K562 (cell line): ENCODE measurements at regions not wholly inside any gene's neighbourhood (a gene's known extent, or its start where the extent isn't known, plus 50 kb on each side); places are given as distances from the start of the nearest gene placed in this dataset.

ENCODE experiments used
- ATAC-seq: fragments of 200-7000 bp; cut with Tn5 transposase; 3 replicates; pipeline ENCODE4 v1.9.1; 2020; ENCODE audit warnings: moderate library complexity
- BruUV-seq: library from RNA; stranded (reverse); fragments of 400-500 nt; replicated peaks from 2 replicates; lab custom pipeline; 2021; lab: Mats Ljungman, UMichigan
- CTCF ChIA-PET: fragments of 300-600 bp; formaldehyde crosslinking; extraction: SDS; loops from one replicate; lab custom pipeline; 2021; ENCODE audit warnings: low intra/inter-chr PET ratio; lab: Yijun Ruan, JAX
- POLR2A ChIA-PET: fragments of 300-600, 350-650 bp; sonication (Branson Sonifier 250); formaldehyde crosslinking; extraction: SDS; loops from one replicate; lab custom pipeline; 2021; ENCODE audit warnings: antibody characterized with exemption, inconsistent platforms; lab: Yijun Ruan, JAX
- DNase-seq, 4 experiments: peaks; one replicate each; pipeline versions ENCODE4 v3.0.0 to v3.0.0-alpha.2; 2011 to 2018; ENCODE audit warnings: low spot score in 3 of 4, mixed read lengths in 3 of 4; ENCODE audit errors: extremely low read depth in 1 of 4
- FAIRE-seq: peaks from 2 replicates; lab custom pipeline; 2011; peaks lifted over from hg19 to GRCh38; lab: Jason Lieb, UNC
- H2AFZ ChIP-seq: 2 replicates; pipeline ENCODE4 v1.6.0; 2011; ENCODE audit warnings: low read depth, low read length, control low read depth, inconsistent platforms
- H3K27ac ChIP-seq: fragments of 200-600 bp; 3 replicates; pipeline ENCODE4 v1.8.0; 2011; ENCODE audit warnings: low read depth, mild to moderate bottlenecking, control low read depth, inconsistent platforms, low read length, moderate library complexity, mixed read lengths; ENCODE audit errors: extremely low read depth
- H3K27me3 ChIP-seq, 2 experiments: fragments of 300-600 bp in 1 of 2; 2 replicates in 1 of 2; 3 replicates in 1 of 2; pipeline versions ENCODE4 v1.6.0 to v1.8.0; 2011; ENCODE audit warnings: inconsistent platforms in 2 of 2, low read length in 2 of 2, mild to moderate bottlenecking in 1 of 2, mixed read lengths in 1 of 2, moderate library complexity in 1 of 2; ENCODE audit not compliant: control insufficient read depth in 2 of 2, insufficient read depth in 2 of 2
- H3K36me3 ChIP-seq: fragments of 300-600 bp; 3 replicates; pipeline ENCODE4 v1.8.0; 2011; ENCODE audit warnings: mild to moderate bottlenecking, low read length, inconsistent platforms; ENCODE audit not compliant: control insufficient read depth, insufficient read depth
- H3K4me1 ChIP-seq, 2 experiments: fragments of 200-600 bp in 1 of 2; replicated peaks in 1 of 2; 2 replicates in 1 of 2; 3 replicates in 1 of 2; pipeline versions ENCODE4 v1.5.1 to v1.8.0; 2011; ENCODE audit warnings: inconsistent platforms in 2 of 2, low read length in 2 of 2, mild to moderate bottlenecking in 1 of 2, mixed read lengths in 1 of 2, moderate library complexity in 1 of 2; ENCODE audit not compliant: control insufficient read depth in 2 of 2, insufficient read depth in 2 of 2
- H3K4me2 ChIP-seq: 2 replicates; pipeline ENCODE4 v1.6.1; 2011; ENCODE audit warnings: low read length, control low read depth, inconsistent platforms, mixed read lengths; ENCODE audit not compliant: insufficient read depth
- H3K4me3 ChIP-seq: fragments of 200-600 bp; sonication (generic), shearing (Covaris generic); 2 replicates; pipeline ENCODE4 v1.5.1; 2016; ENCODE audit warnings: control low read depth, inconsistent platforms
- H3K79me2 ChIP-seq: fragments of 200-600 bp; 3 replicates; pipeline ENCODE4 v1.8.0; 2011; ENCODE audit warnings: low read length, inconsistent platforms; ENCODE audit not compliant: control insufficient read depth, insufficient read depth
- H3K9ac ChIP-seq, 2 experiments: 2 replicates each; pipeline versions ENCODE4 v1.6.0 to v1.6.1; 2011; ENCODE audit warnings: low read depth in 2 of 2, low read length in 2 of 2, control low read depth in 1 of 2, inconsistent platforms in 1 of 2, mild to moderate bottlenecking in 1 of 2, mixed read lengths in 1 of 2; ENCODE audit not compliant: insufficient read depth in 1 of 2
- H3K9me1 ChIP-seq: one replicate; pipeline ENCODE4 v1.6.0; 2011; ENCODE audit warnings: inconsistent platforms, mild to moderate bottlenecking, low read length, moderate library complexity; ENCODE audit not compliant: control insufficient read depth, insufficient read depth
- H3K9me3 ChIP-seq: replicated peaks from 2 replicates; pipeline ENCODE4 v1.5.1; 2011; ENCODE audit warnings: low read depth, low read length, inconsistent platforms; ENCODE audit not compliant: control insufficient read depth, insufficient read depth
- H4K20me1 ChIP-seq: replicated peaks from 2 replicates; pipeline ENCODE4 v1.6.1; 2011; ENCODE audit warnings: low read length, inconsistent platforms, mixed read lengths; ENCODE audit not compliant: control insufficient read depth, insufficient read depth
- CTCF ChIP-seq, 3 experiments: IDR thresholded peaks in 2 of 3; conservative IDR thresholded peaks in 1 of 3; 2 replicates each; pipeline ENCODE4 v1.5.1; 2011 to 2012; ENCODE audit warnings: low read length in 3 of 3, mild to moderate bottlenecking in 3 of 3, control low read depth in 2 of 3, improper control_type of control experiment in 1 of 3, inconsistent platforms in 1 of 3, low read depth in 1 of 3, mixed read lengths in 1 of 3, moderate library complexity in 1 of 3; ENCODE audit not compliant: insufficient read depth in 2 of 3
- KDM1A ChIP-seq, 2 experiments: fragments of 450-650 bp; IDR thresholded peaks; 2 replicates each; pipeline ENCODE4 v1.6.1; 2016; ENCODE audit warnings: mild to moderate bottlenecking in 2 of 2
- RAD21 ChIP-seq, 2 experiments: fragments of 250-450 bp in 1 of 2; fragments of 450-650 bp in 1 of 2; sonication (Bioruptor Pico) in 1 of 2; formaldehyde crosslinking in 1 of 2; IDR thresholded peaks in 1 of 2; conservative IDR thresholded peaks in 1 of 2; 2 replicates each; pipeline versions ENCODE4 v1.4.0 to v1.8.0; 2020 to 2022; ENCODE audit warnings: mild to moderate bottlenecking in 2 of 2, moderate library complexity in 1 of 2
- ZNF263 ChIP-seq: sonication (generic); formaldehyde crosslinking; IDR thresholded peaks from 2 replicates; pipeline ENCODE4 v1.8.0; 2022; ENCODE audit warnings: mild to moderate bottlenecking, missing genetic modification reagents, borderline replicate concordance
- WGBS: fragments of 100-300 bp; shearing (Covaris generic); methylation state at CpG from one replicate; pipeline ENCODE4 v1.1.6; 2016; ENCODE audit warnings: low coverage, mixed read lengths; ENCODE audit not compliant: insufficient coverage; ENCODE audit errors: missing lambda C conversion rate; 5-methylcytosine and 5-hydroxymethylcytosine counted together
- in situ Hi-C: fragments of 300-500 bp; cut with MboI; formaldehyde crosslinking; loops from 4 replicates; pipeline ENCODE4 v1.15.0; 2018; ENCODE audit warnings: inconsistent platforms, mixed read lengths
- intact Hi-C: fragments of 100-400 bp; cut with micrococcal nuclease; formaldehyde crosslinking; loops from 2 replicates; pipeline ENCODE4 v1.14.2; 2022

- Histone ChIP-seq H3K9ac (no peak overlapping the region), H3K27me3 (peaks cover 0 to 16% of the 10 kb centered on the region in 2 experiments; a peak in 2 of 5 replicates), H3K9me1 (no peaks in the 10 kb centered on the region), H3K36me3 (no peaks in the 10 kb centered on the region; the same call in 2 of the 3 replicates), H3K27ac (no peak overlapping the region), H3K4me3 (no peak overlapping the region), H3K79me2 (no peaks in the 10 kb centered on the region), H3K4me2 (no peak overlapping the region), H2AFZ (no peak overlapping the region), H3K4me1 (no peaks in the 10 kb centered on the region), H3K9me3 (no peaks in the 10 kb centered on the region), H4K20me1 (no peaks in the 10 kb centered on the region; the same call in 1 of the 2 replicates)
- peak; percentile 61; the same call in 1 of the 3 replicates for ATAC-seq
- 1% methylated on average over 8 of the region's 8 CpGs for WGBS
- peak; percentile 31 to 54 (median 48); a peak in 5 of 6 replicates for TF ChIP-seq CTCF (IDR thresholded peaks at IDR 0.05 in 2 of 3, conservative IDR thresholded peaks at IDR 0.05 in 1 of 3; ENCODE audit: insufficient read depth in 2 of 3, low read depth in 1 of 3, low read length in 3 of 3)
- peak in 1 of 2 experiments; percentile 41; a peak in 2 of 4 replicates for TF ChIP-seq RAD21 (CRISPR knock-in tag; conservative IDR thresholded peaks at IDR 0.05 in 1 of 2, IDR thresholded peaks at IDR 0.05 in 1 of 2)
- TF ChIP-seq KDM1A (IDR thresholded peaks at IDR 0.05) = no peak
- TF ChIP-seq ZNF263 (CRISPR knock-in tag) = no peak
- POLR2A ChIA-PET = no interaction called here
- BruUV-seq = no TSS peak
- peak in 1 of 4 experiments; percentile 9 for DNase-seq
- peak; percentile 56 for FAIRE-seq
- CTCF ChIA-PET = interaction anchor here (0.6 kb wide), 1 partner anchor 193 kb away, joined by 3 read pairs; no protein-coding TSS in a partner anchor
- in situ Hi-C loops = no loop called here
- intact Hi-C loops = no loop called here
Observed at GRCh38 chr14:97010491-97011160, 213.4 kb downstream of the VRK1 start.
